Chondrocyte (in vitro differentiated cells): ENCODE measurements at regions not wholly inside any gene's neighbourhood (a gene's known extent, or its start where the extent isn't known, plus 50 kb on each side); places are given as distances from the start of the nearest gene placed in this dataset.

ENCODE experiments used
- DNase-seq: peaks from one replicate; pipeline ENCODE4 v3.0.0; 2021; ENCODE audit warnings: mixed read lengths, low spot score
- H3K27ac Mint-ChIP-seq: one replicate; pipeline ENCODE4 v1.8.0; 2021; ENCODE audit warnings: mild to moderate bottlenecking, moderate library complexity, mixed read lengths; ENCODE audit not compliant: unreplicated experiment
- H3K27me3 Mint-ChIP-seq: 2 replicates; pipeline ENCODE4 v1.8.0; 2021; ENCODE audit warnings: low read depth, mixed read lengths
- H3K36me3 Mint-ChIP-seq: 2 replicates; pipeline ENCODE4 v1.8.0; 2021; ENCODE audit warnings: low read depth, mixed read lengths
- H3K4me1 Mint-ChIP-seq: 2 replicates; pipeline ENCODE4 v1.8.0; 2021; ENCODE audit warnings: low read depth, mild to moderate bottlenecking, mixed read lengths
- H3K4me3 Mint-ChIP-seq: one replicate; pipeline ENCODE4 v1.8.0; 2021; ENCODE audit warnings: mild to moderate bottlenecking, moderate library complexity, mixed read lengths; ENCODE audit not compliant: unreplicated experiment
- H3K9me3 Mint-ChIP-seq: 2 replicates; pipeline ENCODE4 v1.8.0; 2021; ENCODE audit warnings: low read depth, mixed read lengths
- TF ChIP-seq, protein P1 (sequence below): fragments of 200-600 bp; sonication (generic); IDR thresholded peaks from 2 replicates; pipeline ENCODE4 v1.5.0; 2021; ENCODE audit warnings: antibody characterized with exemption, mild to moderate bottlenecking, moderate library complexity

- peaks cover 2% of the 10 kb centered on the region for H3K4me1 Mint-ChIP-seq
- TF ChIP-seq, protein P1, sequence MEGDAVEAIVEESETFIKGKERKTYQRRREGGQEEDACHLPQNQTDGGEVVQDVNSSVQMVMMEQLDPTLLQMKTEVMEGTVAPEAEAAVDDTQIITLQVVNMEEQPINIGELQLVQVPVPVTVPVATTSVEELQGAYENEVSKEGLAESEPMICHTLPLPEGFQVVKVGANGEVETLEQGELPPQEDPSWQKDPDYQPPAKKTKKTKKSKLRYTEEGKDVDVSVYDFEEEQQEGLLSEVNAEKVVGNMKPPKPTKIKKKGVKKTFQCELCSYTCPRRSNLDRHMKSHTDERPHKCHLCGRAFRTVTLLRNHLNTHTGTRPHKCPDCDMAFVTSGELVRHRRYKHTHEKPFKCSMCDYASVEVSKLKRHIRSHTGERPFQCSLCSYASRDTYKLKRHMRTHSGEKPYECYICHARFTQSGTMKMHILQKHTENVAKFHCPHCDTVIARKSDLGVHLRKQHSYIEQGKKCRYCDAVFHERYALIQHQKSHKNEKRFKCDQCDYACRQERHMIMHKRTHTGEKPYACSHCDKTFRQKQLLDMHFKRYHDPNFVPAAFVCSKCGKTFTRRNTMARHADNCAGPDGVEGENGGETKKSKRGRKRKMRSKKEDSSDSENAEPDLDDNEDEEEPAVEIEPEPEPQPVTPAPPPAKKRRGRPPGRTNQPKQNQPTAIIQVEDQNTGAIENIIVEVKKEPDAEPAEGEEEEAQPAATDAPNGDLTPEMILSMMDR = no peak
- H3K4me3 Mint-ChIP-seq = no peak overlapping the region
- no peaks in the 10 kb centered on the region for H3K36me3 Mint-ChIP-seq
- H3K9me3 Mint-ChIP-seq = peaks cover 11% of the 10 kb centered on the region
- no peak for DNase-seq
- no peaks in the 10 kb centered on the region for H3K27me3 Mint-ChIP-seq
- H3K27ac Mint-ChIP-seq = no peak overlapping the region
These were observed 228.9 kb upstream of the ACTBL2 start for GRCh38 chr5:57711471-57711870.

GRCh38 chr5:57710126-57710525, 227.5 kb upstream of the ACTBL2 start:
- Mint-ChIP-seq H3K27ac (no peak overlapping the region), H3K4me1 (peaks cover 2% of the 10 kb centered on the region), H3K9me3 (peaks cover 11% of the 10 kb centered on the region), H3K27me3 (no peaks in the 10 kb centered on the region), H3K36me3 (no peaks in the 10 kb centered on the region), H3K4me3 (no peak overlapping the region)
- DNase-seq = no peak
- TF ChIP-seq, protein P1 = no peak

GRCh38 chr5:57705769-57706168, 223.2 kb upstream of the ACTBL2 start:
- H3K9me3 Mint-ChIP-seq = peaks cover 9% of the 10 kb centered on the region
- TF ChIP-seq, protein P1 = no peak
- H3K36me3 Mint-ChIP-seq = no peaks in the 10 kb centered on the region
- H3K27me3 Mint-ChIP-seq = no peaks in the 10 kb centered on the region
- H3K4me1 Mint-ChIP-seq = peaks cover 2% of the 10 kb centered on the region
- no peak for DNase-seq
- no peak overlapping the region for H3K4me3 Mint-ChIP-seq
- H3K27ac Mint-ChIP-seq = no peak overlapping the region

DNA sequence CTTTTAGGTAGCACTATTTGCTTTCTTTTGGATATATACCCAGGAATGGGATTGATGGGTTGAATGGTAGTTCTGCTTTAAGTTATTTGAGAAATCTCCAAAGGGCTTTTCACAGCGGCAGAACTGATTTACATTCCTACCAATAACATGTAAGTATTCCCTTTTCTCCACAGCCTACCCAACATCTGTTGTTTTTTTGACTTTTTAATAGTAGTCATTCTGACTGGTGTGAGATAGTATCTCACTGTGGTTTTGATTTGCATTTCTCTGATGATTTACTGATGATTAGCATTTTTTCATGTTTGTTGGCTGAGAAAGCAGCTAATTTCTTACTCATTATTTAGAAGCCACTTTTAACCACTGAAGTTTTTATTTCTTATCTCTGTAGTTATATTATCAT, 221.1 kb upstream of the ACTBL2 start:
- TF ChIP-seq, protein P1 = no peak
- H3K36me3 Mint-ChIP-seq = no peaks in the 10 kb centered on the region
- peaks cover 4% of the 10 kb centered on the region for H3K9me3 Mint-ChIP-seq
- H3K27ac Mint-ChIP-seq = no peak overlapping the region
- no peaks in the 10 kb centered on the region for H3K4me1 Mint-ChIP-seq
- DNase-seq = no peak
- no peaks in the 10 kb centered on the region for H3K27me3 Mint-ChIP-seq
- no peak overlapping the region for H3K4me3 Mint-ChIP-seq

GRCh38 chr5:57700484-57700883, 217.9 kb upstream of the ACTBL2 start:
- no peaks in the 10 kb centered on the region for H3K36me3 Mint-ChIP-seq
- H3K27ac Mint-ChIP-seq = no peak overlapping the region
- H3K4me1 Mint-ChIP-seq = peaks cover 11% of the 10 kb centered on the region
- TF ChIP-seq, protein P1 = no peak
- no peak for DNase-seq
- H3K4me3 Mint-ChIP-seq = no peak overlapping the region
- no peaks in the 10 kb centered on the region for H3K27me3 Mint-ChIP-seq
- peaks cover 4% of the 10 kb centered on the region for H3K9me3 Mint-ChIP-seq
